ENCODE measurements at regions not wholly inside any gene's neighbourhood (a gene's known extent, or its start where the extent isn't known, plus 50 kb on each side); places are given as distances from the start of the nearest gene placed in this dataset.

- Mint-ChIP-seq H3K4me3 (no peak overlapping the region), H3K27me3 (ENCODE audit: low read depth) (peaks cover 10% of the 10 kb centered on the region), H3K36me3 (ENCODE audit: low read depth) (no peaks in the 10 kb centered on the region), H3K4me1 (ENCODE audit: low read depth) (peaks cover 2% of the 10 kb centered on the region), H3K27ac (no peak overlapping the region), H3K9me3 (no peaks in the 10 kb centered on the region)
These were observed 68.4 kb downstream of the ANXA1 start for GRCh38 chr9:73219985-73220626.

- Mint-ChIP-seq H3K9me3 (no peaks in the 10 kb centered on the region), H3K27ac (no peak overlapping the region), H3K4me1 (ENCODE audit: low read depth) (peaks cover 2% of the 10 kb centered on the region), H3K27me3 (ENCODE audit: low read depth) (peaks cover 10% of the 10 kb centered on the region), H3K36me3 (ENCODE audit: low read depth) (no peaks in the 10 kb centered on the region), H3K4me3 (no peak overlapping the region)
These were observed 71.9 kb downstream of the ANXA1 start for GRCh38 chr9:73223594-73223993.

GRCh38 chr9:73229543-73229942 is 77.9 kb downstream of the ANXA1 start:
- Mint-ChIP-seq H3K27me3 (ENCODE audit: low read depth) (peaks cover 5% of the 10 kb centered on the region), H3K27ac (no peak overlapping the region), H3K36me3 (ENCODE audit: low read depth) (no peaks in the 10 kb centered on the region), H3K9me3 (no peaks in the 10 kb centered on the region), H3K4me3 (no peak overlapping the region), H3K4me1 (ENCODE audit: low read depth) (peaks cover 3% of the 10 kb centered on the region)

- no peaks in the 10 kb centered on the region for H3K9me3 Mint-ChIP-seq
- no peak overlapping the region for H3K4me3 Mint-ChIP-seq
- peaks cover 5% of the 10 kb centered on the region for H3K27me3 Mint-ChIP-seq (ENCODE audit: low read depth)
- no peak overlapping the region for H3K27ac Mint-ChIP-seq
- H3K4me1 Mint-ChIP-seq (ENCODE audit: low read depth): peaks cover 3% of the 10 kb centered on the region
- H3K36me3 Mint-ChIP-seq (ENCODE audit: low read depth): no peaks in the 10 kb centered on the region
These were observed 78.6 kb downstream of the ANXA1 start for GRCh38 chr9:73230251-73230650.

- H3K27me3 Mint-ChIP-seq (ENCODE audit: low read depth): peaks cover 7% of the 10 kb centered on the region
- peaks cover 3% of the 10 kb centered on the region for H3K4me1 Mint-ChIP-seq (ENCODE audit: low read depth)
- no peaks in the 10 kb centered on the region for H3K9me3 Mint-ChIP-seq
- no peaks in the 10 kb centered on the region for H3K36me3 Mint-ChIP-seq (ENCODE audit: low read depth)
- no peak overlapping the region for H3K27ac Mint-ChIP-seq
- no peak overlapping the region for H3K4me3 Mint-ChIP-seq
These were observed 79.5 kb downstream of the ANXA1 start for GRCh38 chr9:73231203-73231602.

- no peaks in the 10 kb centered on the region for H3K36me3 Mint-ChIP-seq (ENCODE audit: low read depth)
- H3K4me3 Mint-ChIP-seq: no peak overlapping the region
- H3K4me1 Mint-ChIP-seq (ENCODE audit: low read depth): peaks cover 3% of the 10 kb centered on the region
- H3K9me3 Mint-ChIP-seq: no peaks in the 10 kb centered on the region
- peaks cover 9% of the 10 kb centered on the region for H3K27me3 Mint-ChIP-seq (ENCODE audit: low read depth)
- H3K27ac Mint-ChIP-seq: no peak overlapping the region
These were observed 81.8 kb downstream of the ANXA1 start for GRCh38 chr9:73233359-73234007.

- peaks cover 12% of the 10 kb centered on the region for H3K27me3 Mint-ChIP-seq (ENCODE audit: low read depth)
These were observed 82.3 kb downstream of the ANXA1 start for GRCh38 chr9:73234008-73234360.

GRCh38 chr9:73237140-73237539 is 85.5 kb downstream of the ANXA1 start:
- H3K9me3 Mint-ChIP-seq: no peaks in the 10 kb centered on the region
- no peak overlapping the region for H3K27ac Mint-ChIP-seq
- H3K4me3 Mint-ChIP-seq: no peak overlapping the region

More at GRCh38 chr9:73234008-73234360, 82.3 kb downstream of the ANXA1 start:
- Mint-ChIP-seq H3K36me3 (ENCODE audit: low read depth) (no peaks in the 10 kb centered on the region), H3K4me3 (no peak overlapping the region), H3K9me3 (no peaks in the 10 kb centered on the region), H3K27ac (no peak overlapping the region), H3K4me1 (ENCODE audit: low read depth) (peaks cover 3% of the 10 kb centered on the region)

GRCh38 chr9:73239570-73240265 is 88.1 kb downstream of the ANXA1 start:
- no peaks in the 10 kb centered on the region for H3K9me3 Mint-ChIP-seq
- H3K27me3 Mint-ChIP-seq (ENCODE audit: low read depth): peaks cover 15% of the 10 kb centered on the region
- H3K4me1 Mint-ChIP-seq (ENCODE audit: low read depth): no peaks in the 10 kb centered on the region
- H3K36me3 Mint-ChIP-seq (ENCODE audit: low read depth): no peaks in the 10 kb centered on the region
- H3K4me3 Mint-ChIP-seq: no peak overlapping the region
- no peak overlapping the region for H3K27ac Mint-ChIP-seq

More at GRCh38 chr9:73237140-73237539, 85.5 kb downstream of the ANXA1 start:
- H3K36me3 Mint-ChIP-seq (ENCODE audit: low read depth): no peaks in the 10 kb centered on the region
- peaks cover 12% of the 10 kb centered on the region for H3K27me3 Mint-ChIP-seq (ENCODE audit: low read depth)
- no peaks in the 10 kb centered on the region for H3K4me1 Mint-ChIP-seq (ENCODE audit: low read depth)

- Mint-ChIP-seq H3K9me3 (no peaks in the 10 kb centered on the region), H3K4me3 (no peak overlapping the region), H3K36me3 (ENCODE audit: low read depth) (no peaks in the 10 kb centered on the region), H3K27ac (no peak overlapping the region), H3K4me1 (ENCODE audit: low read depth) (no peaks in the 10 kb centered on the region), H3K27me3 (ENCODE audit: low read depth) (peaks cover 15% of the 10 kb centered on the region)
These were observed 91.4 kb downstream of the ANXA1 start for GRCh38 chr9:73243078-73243477.

- H3K27ac Mint-ChIP-seq: no peak overlapping the region
- peaks cover 3% of the 10 kb centered on the region for H3K27me3 Mint-ChIP-seq (ENCODE audit: low read depth)
- no peaks in the 10 kb centered on the region for H3K9me3 Mint-ChIP-seq
- no peaks in the 10 kb centered on the region for H3K36me3 Mint-ChIP-seq (ENCODE audit: low read depth)
- H3K4me1 Mint-ChIP-seq (ENCODE audit: low read depth): no peaks in the 10 kb centered on the region
- no peak overlapping the region for H3K4me3 Mint-ChIP-seq
These were observed 107.5 kb downstream of the ANXA1 start for GRCh38 chr9:73259086-73259696.

GRCh38 chr9:73260506-73260905 is 108.8 kb downstream of the ANXA1 start:
- Mint-ChIP-seq H3K4me3 (no peak overlapping the region), H3K27ac (no peak overlapping the region), H3K36me3 (ENCODE audit: low read depth) (no peaks in the 10 kb centered on the region), H3K4me1 (ENCODE audit: low read depth) (no peaks in the 10 kb centered on the region), H3K9me3 (no peaks in the 10 kb centered on the region), H3K27me3 (ENCODE audit: low read depth) (peaks cover 3% of the 10 kb centered on the region)

- Mint-ChIP-seq H3K27ac (no peak overlapping the region), H3K4me1 (ENCODE audit: low read depth) (no peaks in the 10 kb centered on the region), H3K27me3 (ENCODE audit: low read depth) (no peaks in the 10 kb centered on the region), H3K9me3 (no peaks in the 10 kb centered on the region), H3K36me3 (ENCODE audit: low read depth) (no peaks in the 10 kb centered on the region), H3K4me3 (no peak overlapping the region)
These were observed 113.0 kb downstream of the ANXA1 start for GRCh38 chr9:73264631-73265030.

- no peak overlapping the region for H3K27ac Mint-ChIP-seq
These were observed 114.2 kb downstream of the ANXA1 start for GRCh38 chr9:73265876-73266275.

More at GRCh38 chr9:73265876-73266275, 114.2 kb downstream of the ANXA1 start:
- Mint-ChIP-seq H3K27me3 (ENCODE audit: low read depth) (no peaks in the 10 kb centered on the region), H3K4me1 (ENCODE audit: low read depth) (no peaks in the 10 kb centered on the region), H3K4me3 (no peak overlapping the region), H3K36me3 (ENCODE audit: low read depth) (no peaks in the 10 kb centered on the region), H3K9me3 (no peaks in the 10 kb centered on the region)

Data from T-helper 1 cell treated with Interleukin-12 subunit alpha and Interleukin-12 subunit beta and Interleukin-4 antibody, amounts not matched to agents 30 μg/mL and 1 μg/mL, for 36 hours (primary cell).